ENCODE measurements at regions not wholly inside any gene's neighbourhood (a gene's known extent, or its start where the extent isn't known, plus 50 kb on each side); places are given as distances from the start of the nearest gene placed in this dataset.

DNA sequence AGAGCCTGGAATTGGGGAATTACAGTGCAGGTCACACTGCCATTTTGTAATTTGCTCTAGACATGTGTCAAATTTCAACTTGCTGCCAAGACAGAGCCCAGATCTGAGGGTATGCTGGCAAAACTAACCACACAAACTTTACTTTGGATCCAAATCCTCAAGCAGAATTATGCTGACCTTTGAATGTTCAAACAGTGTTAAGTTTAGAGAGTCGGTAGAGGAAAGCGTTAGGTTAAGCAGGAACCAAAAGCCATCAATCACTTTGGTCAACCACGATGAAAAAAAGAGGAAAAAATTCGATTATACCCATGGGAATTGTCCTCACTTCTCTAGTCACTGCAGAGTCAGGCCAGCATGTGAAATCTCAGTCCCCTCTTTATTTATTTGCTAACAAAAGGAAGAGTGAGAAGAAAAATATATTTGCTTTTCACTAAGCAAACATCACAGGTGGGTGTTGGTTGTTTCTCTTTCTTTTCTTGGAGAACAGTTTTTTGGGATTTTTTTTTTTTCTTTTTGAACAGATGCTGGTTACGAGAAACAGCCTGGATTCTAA, 105.1 kb upstream of the ADGRF1 start (continued):
- TF ChIP-seq ZNF180 (CRISPR knock-in tag; IDR thresholded peaks at IDR 0.05; ENCODE audit: borderline replicate concordance, low read depth), result no peak
- TF ChIP-seq, protein P1, sequence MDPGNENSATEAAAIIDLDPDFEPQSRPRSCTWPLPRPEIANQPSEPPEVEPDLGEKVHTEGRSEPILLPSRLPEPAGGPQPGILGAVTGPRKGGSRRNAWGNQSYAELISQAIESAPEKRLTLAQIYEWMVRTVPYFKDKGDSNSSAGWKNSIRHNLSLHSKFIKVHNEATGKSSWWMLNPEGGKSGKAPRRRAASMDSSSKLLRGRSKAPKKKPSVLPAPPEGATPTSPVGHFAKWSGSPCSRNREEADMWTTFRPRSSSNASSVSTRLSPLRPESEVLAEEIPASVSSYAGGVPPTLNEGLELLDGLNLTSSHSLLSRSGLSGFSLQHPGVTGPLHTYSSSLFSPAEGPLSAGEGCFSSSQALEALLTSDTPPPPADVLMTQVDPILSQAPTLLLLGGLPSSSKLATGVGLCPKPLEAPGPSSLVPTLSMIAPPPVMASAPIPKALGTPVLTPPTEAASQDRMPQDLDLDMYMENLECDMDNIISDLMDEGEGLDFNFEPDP (CRISPR knock-in tag; conservative IDR thresholded peaks at IDR 0.05), result no peak
- TF ChIP-seq TSC22D2 (CRISPR knock-in tag; IDR thresholded peaks at IDR 0.05; ENCODE audit: borderline replicate concordance), result 0 out of 2 replicates have a peak, but pooled peaks have one; percentile 17
- TF ChIP-seq, protein P2, sequence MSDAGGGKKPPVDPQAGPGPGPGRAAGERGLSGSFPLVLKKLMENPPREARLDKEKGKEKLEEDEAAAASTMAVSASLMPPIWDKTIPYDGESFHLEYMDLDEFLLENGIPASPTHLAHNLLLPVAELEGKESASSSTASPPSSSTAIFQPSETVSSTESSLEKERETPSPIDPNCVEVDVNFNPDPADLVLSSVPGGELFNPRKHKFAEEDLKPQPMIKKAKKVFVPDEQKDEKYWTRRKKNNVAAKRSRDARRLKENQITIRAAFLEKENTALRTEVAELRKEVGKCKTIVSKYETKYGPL (CRISPR knock-in tag; IDR thresholded peaks at IDR 0.05), result no peak
- no peak for TF ChIP-seq SOX6 (IDR thresholded peaks at IDR 0.05)
- peak; percentile 81 for TF ChIP-seq SOX6 (CRISPR knock-in tag; IDR thresholded peaks at IDR 0.05)
- 0 out of 2 replicates have a peak, but pooled peaks have one; percentile 35 for TF ChIP-seq ZBTB20 (CRISPR knock-in tag; IDR thresholded peaks at IDR 0.05; ENCODE audit: borderline replicate concordance, low read depth)
- TF ChIP-seq, protein P3, sequence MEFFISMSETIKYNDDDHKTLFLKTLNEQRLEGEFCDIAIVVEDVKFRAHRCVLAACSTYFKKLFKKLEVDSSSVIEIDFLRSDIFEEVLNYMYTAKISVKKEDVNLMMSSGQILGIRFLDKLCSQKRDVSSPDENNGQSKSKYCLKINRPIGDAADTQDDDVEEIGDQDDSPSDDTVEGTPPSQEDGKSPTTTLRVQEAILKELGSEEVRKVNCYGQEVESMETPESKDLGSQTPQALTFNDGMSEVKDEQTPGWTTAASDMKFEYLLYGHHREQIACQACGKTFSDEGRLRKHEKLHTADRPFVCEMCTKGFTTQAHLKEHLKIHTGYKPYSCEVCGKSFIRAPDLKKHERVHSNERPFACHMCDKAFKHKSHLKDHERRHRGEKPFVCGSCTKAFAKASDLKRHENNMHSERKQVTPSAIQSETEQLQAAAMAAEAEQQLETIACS (CRISPR knock-in tag; IDR thresholded peaks at IDR 0.05), result no peak
- no peak for TF ChIP-seq SRF (IDR thresholded peaks at IDR 0.05; ENCODE audit: low read depth, low read length)
- 0 out of 2 replicates have a peak, but pooled peaks have one; percentile 16 for TF ChIP-seq MIER3 (CRISPR knock-in tag; IDR thresholded peaks at IDR 0.05; ENCODE audit: borderline replicate concordance)
- no peak for TF ChIP-seq ZNF326 (CRISPR knock-in tag; IDR thresholded peaks at IDR 0.05; ENCODE audit: borderline replicate concordance)
- no peak for TF ChIP-seq ZNF839 (CRISPR knock-in tag; IDR thresholded peaks at IDR 0.05; ENCODE audit: borderline replicate concordance)
- TF ChIP-seq NCOA2 (CRISPR knock-in tag; IDR thresholded peaks at IDR 0.05), result peak; percentile 58
- peak; percentile 47; the same call in 1 of the 2 replicates for TF ChIP-seq HOXA5 (CRISPR knock-in tag; IDR thresholded peaks at IDR 0.05)
- 0 out of 2 replicates have a peak, but pooled peaks have one; percentile 25 for TF ChIP-seq SP5 (CRISPR knock-in tag; IDR thresholded peaks at IDR 0.05; ENCODE audit: borderline replicate concordance, low read depth)
- TF ChIP-seq, protein P4, sequence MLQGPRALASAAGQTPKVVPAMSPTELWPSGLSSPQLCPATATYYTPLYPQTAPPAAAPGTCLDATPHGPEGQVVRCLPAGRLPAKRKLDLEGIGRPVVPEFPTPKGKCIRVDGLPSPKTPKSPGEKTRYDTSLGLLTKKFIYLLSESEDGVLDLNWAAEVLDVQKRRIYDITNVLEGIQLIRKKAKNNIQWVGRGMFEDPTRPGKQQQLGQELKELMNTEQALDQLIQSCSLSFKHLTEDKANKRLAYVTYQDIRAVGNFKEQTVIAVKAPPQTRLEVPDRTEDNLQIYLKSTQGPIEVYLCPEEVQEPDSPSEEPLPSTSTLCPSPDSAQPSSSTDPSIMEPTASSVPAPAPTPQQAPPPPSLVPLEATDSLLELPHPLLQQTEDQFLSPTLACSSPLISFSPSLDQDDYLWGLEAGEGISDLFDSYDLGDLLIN (CRISPR knock-in tag; IDR thresholded peaks at IDR 0.05; ENCODE audit: borderline replicate concordance), result no peak
- no peak for TF ChIP-seq DPF2 (CRISPR knock-in tag; IDR thresholded peaks at IDR 0.05; ENCODE audit: borderline replicate concordance, low read depth)
- TF ChIP-seq MTF2 (CRISPR knock-in tag; IDR thresholded peaks at IDR 0.05; ENCODE audit: borderline replicate concordance), result no peak
- TF ChIP-seq ZSCAN31 (CRISPR knock-in tag; IDR thresholded peaks at IDR 0.05; ENCODE audit: low read depth), result no peak
- TF ChIP-seq CENPT (CRISPR knock-in tag; IDR thresholded peaks at IDR 0.05; ENCODE audit: low read depth), result no peak
- TF ChIP-seq, protein P5, sequence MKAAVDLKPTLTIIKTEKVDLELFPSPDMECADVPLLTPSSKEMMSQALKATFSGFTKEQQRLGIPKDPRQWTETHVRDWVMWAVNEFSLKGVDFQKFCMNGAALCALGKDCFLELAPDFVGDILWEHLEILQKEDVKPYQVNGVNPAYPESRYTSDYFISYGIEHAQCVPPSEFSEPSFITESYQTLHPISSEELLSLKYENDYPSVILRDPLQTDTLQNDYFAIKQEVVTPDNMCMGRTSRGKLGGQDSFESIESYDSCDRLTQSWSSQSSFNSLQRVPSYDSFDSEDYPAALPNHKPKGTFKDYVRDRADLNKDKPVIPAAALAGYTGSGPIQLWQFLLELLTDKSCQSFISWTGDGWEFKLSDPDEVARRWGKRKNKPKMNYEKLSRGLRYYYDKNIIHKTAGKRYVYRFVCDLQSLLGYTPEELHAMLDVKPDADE (CRISPR knock-in tag; IDR thresholded peaks at IDR 0.05), result no peak
- no peak for TF ChIP-seq CHCHD3 (CRISPR knock-in tag; IDR thresholded peaks at IDR 0.05)
- 0 out of 2 replicates have a peak, but pooled peaks have one; percentile 18 for TF ChIP-seq DMAP1 (CRISPR knock-in tag; IDR thresholded peaks at IDR 0.05)
- TF ChIP-seq NFE2L2 (IDR thresholded peaks at IDR 0.05; ENCODE audit: low read length), result no peak
- TF ChIP-seq ZBTB8A (CRISPR knock-in tag; IDR thresholded peaks at IDR 0.05; ENCODE audit: borderline replicate concordance, low read depth), result no peak
- TF ChIP-seq CCAR2 (optimal IDR thresholded peaks at IDR 0.05; ENCODE audit: low read depth, low read length), result no peak
